ENCODE measurements at regions not wholly inside any gene's neighbourhood (a gene's known extent, or its start where the extent isn't known, plus 50 kb on each side); places are given as distances from the start of the nearest gene placed in this dataset.

GRCh38 chr20:43361526-43361925 is 96.2 kb upstream of the SRSF6 start:
- WGBS, result 87% methylated on average over 4 of the region's 4 CpGs
- no peak overlapping the region for H3K4me3 ChIP-seq
- no peak overlapping the region for H3K27ac ChIP-seq
- DNase-seq (ENCODE audit: low spot score in 2 of 2), result no peak
- no peaks in the 10 kb centered on the region for H3K9me3 ChIP-seq
- no peak for TF ChIP-seq POLR2AphosphoS5 (IDR thresholded peaks at IDR 0.05)
- no peaks in the 10 kb centered on the region for H3K36me3 ChIP-seq
- no peaks in the 10 kb centered on the region for H3K4me1 ChIP-seq
- peaks cover 13% of the 10 kb centered on the region for H3K27me3 ChIP-seq

GRCh38 chr20:43360016-43360415 is 97.7 kb upstream of the SRSF6 start:
- Histone ChIP-seq H3K9me3 (no peaks in the 10 kb centered on the region), H3K27ac (no peak overlapping the region), H3K27me3 (peaks cover 6% of the 10 kb centered on the region), H3K4me1 (no peaks in the 10 kb centered on the region), H3K4me3 (no peak overlapping the region), H3K36me3 (no peaks in the 10 kb centered on the region)
- WGBS, result 89% methylated on average over 8 of the region's 8 CpGs
- no peak for TF ChIP-seq CTCF (IDR thresholded peaks at IDR 0.05)
- DNase-seq (ENCODE audit: low spot score in 2 of 2), result no peak

GRCh38 chr20:43358811-43359210 is 98.9 kb upstream of the SRSF6 start:
- Histone ChIP-seq H3K4me1 (no peaks in the 10 kb centered on the region), H3K27ac (no peak overlapping the region), H3K9me3 (no peaks in the 10 kb centered on the region), H3K36me3 (no peaks in the 10 kb centered on the region), H3K4me3 (no peak overlapping the region), H3K27me3 (no peaks in the 10 kb centered on the region)
- TF ChIP-seq EP300 (IDR thresholded peaks at IDR 0.05), result no peak
- no peak for TF ChIP-seq CTCF (IDR thresholded peaks at IDR 0.05)
- no peak for TF ChIP-seq POLR2A (IDR thresholded peaks at IDR 0.05)
- TF ChIP-seq POLR2AphosphoS5 (IDR thresholded peaks at IDR 0.05), result no peak
- WGBS, result 89% methylated on average over 2 of the region's 2 CpGs
- DNase-seq (ENCODE audit: low spot score in 2 of 2), result no peak

GRCh38 chr20:43357352-43357751 is 100.3 kb upstream of the SRSF6 start:
- H3K27ac ChIP-seq, result no peak overlapping the region
- H3K9me3 ChIP-seq, result no peaks in the 10 kb centered on the region
- WGBS, result 88% methylated on average over 6 of the region's 6 CpGs
- TF ChIP-seq CTCF (IDR thresholded peaks at IDR 0.05), result no peak
- TF ChIP-seq EP300 (IDR thresholded peaks at IDR 0.05), result no peak
- no peak for TF ChIP-seq POLR2AphosphoS5 (IDR thresholded peaks at IDR 0.05)
- TF ChIP-seq POLR2A (IDR thresholded peaks at IDR 0.05), result no peak
- H3K36me3 ChIP-seq, result no peaks in the 10 kb centered on the region
- DNase-seq (ENCODE audit: low spot score in 2 of 2), result no peak
- H3K4me3 ChIP-seq, result no peak overlapping the region
- no peaks in the 10 kb centered on the region for H3K27me3 ChIP-seq
- no peaks in the 10 kb centered on the region for H3K4me1 ChIP-seq

- WGBS, result 70% methylated on average over 2 of the region's 2 CpGs
- H3K4me3 ChIP-seq, result no peak overlapping the region
Measured at GRCh38 chr20:43355610-43356009, 102.1 kb upstream of the SRSF6 start.

More at GRCh38 chr20:43355610-43356009, 102.1 kb upstream of the SRSF6 start:
- H3K27me3 ChIP-seq, result no peaks in the 10 kb centered on the region
- no peaks in the 10 kb centered on the region for H3K36me3 ChIP-seq
- H3K9me3 ChIP-seq, result no peaks in the 10 kb centered on the region
- no peak overlapping the region for H3K27ac ChIP-seq
- TF ChIP-seq EP300 (IDR thresholded peaks at IDR 0.05) (no peak), CTCF (IDR thresholded peaks at IDR 0.05) (no peak), POLR2A (IDR thresholded peaks at IDR 0.05) (no peak), POLR2AphosphoS5 (IDR thresholded peaks at IDR 0.05) (no peak)
- DNase-seq (ENCODE audit: low spot score in 2 of 2), result no peak
- no peaks in the 10 kb centered on the region for H3K4me1 ChIP-seq
